GM12892 (cell line): ENCODE measurements at regions not wholly inside any gene's neighbourhood (a gene's known extent, or its start where the extent isn't known, plus 50 kb on each side); places are given as distances from the start of the nearest gene placed in this dataset.

ENCODE experiments used
- POLR2A ChIP-seq: IDR thresholded peaks from 2 replicates; pipeline ENCODE4 v1.6.1; 2011; ENCODE audit warnings: low read depth, low read length, control low read depth
- POLR2AphosphoS5 ChIP-seq: IDR thresholded peaks from 2 replicates; pipeline ENCODE4 v1.6.1; 2011; ENCODE audit warnings: low read depth, low read length, control low read depth
- TAF1 ChIP-seq: IDR thresholded peaks from 2 replicates; pipeline ENCODE4 v1.6.1; 2011; ENCODE audit warnings: low read depth, mild to moderate bottlenecking, control low read depth, low read length, borderline replicate concordance

DNA sequence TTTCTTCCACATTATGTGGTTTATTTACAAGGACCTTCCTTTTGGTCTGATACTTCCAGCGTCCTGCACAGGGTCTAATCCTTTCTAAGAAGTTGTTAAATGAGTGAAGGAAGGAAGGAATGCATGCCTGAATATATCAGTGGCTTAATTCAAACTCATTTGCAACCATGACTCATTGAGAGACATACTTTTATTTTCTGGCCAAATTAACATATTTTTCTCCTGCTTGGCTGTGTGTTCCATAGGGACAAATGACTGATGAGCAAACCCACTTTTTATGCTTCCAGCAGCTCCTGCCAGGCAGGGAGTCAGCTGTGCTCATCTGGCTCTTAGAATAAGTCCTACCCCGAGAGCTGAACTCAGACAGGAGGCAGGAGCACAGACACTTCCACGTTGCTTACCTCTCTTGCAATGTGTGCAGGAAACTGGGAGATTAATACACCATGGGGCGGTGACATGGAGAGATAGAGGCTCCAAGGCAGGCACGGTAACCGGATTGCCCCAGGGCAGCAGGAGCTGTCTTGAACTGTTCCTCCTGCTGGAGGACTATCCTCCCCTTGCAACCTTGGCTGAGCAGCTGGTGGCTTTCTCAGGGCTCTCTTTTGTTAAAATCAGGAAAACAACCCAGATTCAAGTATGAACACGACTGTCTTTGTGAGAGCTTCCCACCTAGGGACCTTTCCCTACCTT is 667.5 kb upstream of the HS6ST1 start:
- TF ChIP-seq POLR2AphosphoS5 (no peak), POLR2A (no peak), TAF1 (no peak)
